Upper lobe of left lung (tissue), 4 donors: ENCODE measurements at regions not wholly inside any gene's neighbourhood (a gene's known extent, or its start where the extent isn't known, plus 50 kb on each side); places are given as distances from the start of the nearest gene placed in this dataset.

Source experiments
- POLR2A ChIP-seq, 4 donors: fragments of 450-650 bp; IDR thresholded peaks; one replicate each; pipeline ENCODE4 v1.5.1; 2016 to 2017; ENCODE audit warnings: antibody characterized with exemption in 4 of 4, mild to moderate bottlenecking in 2 of 4
- POLR2AphosphoS5 ChIP-seq, 2 donors: sonication (generic); formaldehyde crosslinking; IDR thresholded peaks; one replicate each; pipeline ENCODE4 v1.5.1; 2017; ENCODE audit warnings: antibody characterized with exemption in 2 of 2

- TF ChIP-seq POLR2A (IDR thresholded peaks at IDR 0.05) = no peak
- TF ChIP-seq POLR2AphosphoS5 (IDR thresholded peaks at IDR 0.05) = no peak
Measured at GRCh38 chr6:220721-221475, 71.4 kb upstream of the DUSP22 start.
